ENCODE measurements at regions not wholly inside any gene's neighbourhood (a gene's known extent, or its start where the extent isn't known, plus 50 kb on each side); places are given as distances from the start of the nearest gene placed in this dataset.

DNA sequence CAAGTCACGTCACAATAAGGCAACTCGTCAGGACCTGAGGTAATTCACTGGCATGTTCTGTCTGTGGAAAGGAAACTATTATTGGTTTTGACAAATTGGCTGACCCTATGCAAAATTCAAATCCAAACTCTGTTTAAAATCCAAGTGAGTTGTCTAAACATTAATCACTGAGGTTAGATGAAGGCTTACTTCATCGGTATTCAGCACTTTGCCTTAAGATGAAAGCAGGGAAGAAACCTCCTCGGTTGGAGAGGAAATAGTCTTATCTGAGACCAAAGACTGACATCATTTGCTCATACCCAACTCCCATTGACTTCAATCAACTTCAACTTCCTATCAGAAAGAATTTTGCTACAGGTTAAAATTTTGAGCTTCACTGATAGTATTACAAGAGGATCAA lies 355.1 kb upstream of the MBL2 start:
- peaks cover 2% of the 10 kb centered on the region for H3K27me3 Mint-ChIP-seq (ENCODE audit: insufficient read depth, low read depth)
- H3K9me3 ChIP-seq (ENCODE audit: low read depth), result no peaks in the 10 kb centered on the region
- no peaks in the 10 kb centered on the region for H3F3A ChIP-seq (ENCODE audit: low read depth)
- H3K4me2 ChIP-seq, result no peak overlapping the region
- peaks cover 8% of the 10 kb centered on the region for H3K4me1 Mint-ChIP-seq
- no peaks in the 10 kb centered on the region for H3K4me1 ChIP-seq
- no peak overlapping the region for H3K27ac Mint-ChIP-seq
- H3K9ac ChIP-seq, result no peak overlapping the region
- no peaks in the 10 kb centered on the region for H3K79me2 ChIP-seq (ENCODE audit: low read depth)
- DNase-seq (ENCODE audit: low spot score), result no peak
- no peaks in the 10 kb centered on the region for H3K27me3 ChIP-seq
- no peaks in the 10 kb centered on the region for H3K36me3 ChIP-seq
- no peak overlapping the region for H3K4me3 Mint-ChIP-seq
- no peaks in the 10 kb centered on the region for H3K9me3 Mint-ChIP-seq
- H3K36me3 Mint-ChIP-seq, result no peaks in the 10 kb centered on the region
- H3K27ac ChIP-seq, result no peak overlapping the region
- no peaks in the 10 kb centered on the region for H4K20me1 ChIP-seq (ENCODE audit: low read depth)
- no peak overlapping the region for H2AFZ ChIP-seq (replicated peaks)
- no peak overlapping the region for H3K4me3 ChIP-seq
- TF ChIP-seq EZH2phosphoT487 (IDR thresholded peaks at IDR 0.05), result no peak
- TF ChIP-seq, protein P1, sequence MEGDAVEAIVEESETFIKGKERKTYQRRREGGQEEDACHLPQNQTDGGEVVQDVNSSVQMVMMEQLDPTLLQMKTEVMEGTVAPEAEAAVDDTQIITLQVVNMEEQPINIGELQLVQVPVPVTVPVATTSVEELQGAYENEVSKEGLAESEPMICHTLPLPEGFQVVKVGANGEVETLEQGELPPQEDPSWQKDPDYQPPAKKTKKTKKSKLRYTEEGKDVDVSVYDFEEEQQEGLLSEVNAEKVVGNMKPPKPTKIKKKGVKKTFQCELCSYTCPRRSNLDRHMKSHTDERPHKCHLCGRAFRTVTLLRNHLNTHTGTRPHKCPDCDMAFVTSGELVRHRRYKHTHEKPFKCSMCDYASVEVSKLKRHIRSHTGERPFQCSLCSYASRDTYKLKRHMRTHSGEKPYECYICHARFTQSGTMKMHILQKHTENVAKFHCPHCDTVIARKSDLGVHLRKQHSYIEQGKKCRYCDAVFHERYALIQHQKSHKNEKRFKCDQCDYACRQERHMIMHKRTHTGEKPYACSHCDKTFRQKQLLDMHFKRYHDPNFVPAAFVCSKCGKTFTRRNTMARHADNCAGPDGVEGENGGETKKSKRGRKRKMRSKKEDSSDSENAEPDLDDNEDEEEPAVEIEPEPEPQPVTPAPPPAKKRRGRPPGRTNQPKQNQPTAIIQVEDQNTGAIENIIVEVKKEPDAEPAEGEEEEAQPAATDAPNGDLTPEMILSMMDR (IDR thresholded peaks at IDR 0.05), result no peak
- TF ChIP-seq EZH2 (IDR thresholded peaks at IDR 0.05), result no peak

DNA sequence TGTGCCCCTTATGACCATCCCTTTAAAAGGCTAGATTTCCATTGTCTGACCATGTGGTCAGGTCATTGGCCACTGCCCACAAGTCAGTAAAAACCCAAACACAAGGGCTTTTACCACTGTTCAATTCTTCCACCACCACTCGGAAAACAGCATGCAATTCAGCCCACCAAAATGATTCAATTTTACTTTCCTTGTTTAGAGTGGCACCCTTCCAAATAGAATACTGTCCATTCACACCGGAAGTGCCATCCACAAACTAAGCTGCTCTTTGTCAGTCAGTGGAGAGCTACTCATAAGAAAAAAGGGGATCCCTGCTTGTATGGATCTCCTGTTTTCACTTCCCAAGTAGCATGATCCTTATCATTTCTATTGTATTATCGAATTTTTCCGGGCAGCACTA lies 350.7 kb upstream of the MBL2 start:
- no peak overlapping the region for H3K27ac ChIP-seq
- no peaks in the 10 kb centered on the region for H4K20me1 ChIP-seq (ENCODE audit: low read depth)
- no peaks in the 10 kb centered on the region for H3K27me3 ChIP-seq
- H3K4me1 ChIP-seq, result no peaks in the 10 kb centered on the region
- H3K4me3 ChIP-seq, result no peak overlapping the region
- DNase-seq (ENCODE audit: low spot score), result no peak
- no peaks in the 10 kb centered on the region for H3F3A ChIP-seq (ENCODE audit: low read depth)
- no peak overlapping the region for H3K9ac ChIP-seq
- H2AFZ ChIP-seq (replicated peaks), result no peak overlapping the region
- H3K9me3 Mint-ChIP-seq, result no peaks in the 10 kb centered on the region
- no peaks in the 10 kb centered on the region for H3K79me2 ChIP-seq (ENCODE audit: low read depth)
- H3K27me3 Mint-ChIP-seq (ENCODE audit: insufficient read depth, low read depth), result peaks cover 2% of the 10 kb centered on the region
- no peak for TF ChIP-seq EZH2 (IDR thresholded peaks at IDR 0.05)
- TF ChIP-seq, protein P1 (IDR thresholded peaks at IDR 0.05), result no peak
- no peak for TF ChIP-seq EZH2phosphoT487 (IDR thresholded peaks at IDR 0.05)
- no peaks in the 10 kb centered on the region for H3K36me3 ChIP-seq
- no peaks in the 10 kb centered on the region for H3K9me3 ChIP-seq (ENCODE audit: low read depth)
- no peak overlapping the region for H3K4me3 Mint-ChIP-seq
- no peak overlapping the region for H3K4me2 ChIP-seq
- H3K36me3 Mint-ChIP-seq, result no peaks in the 10 kb centered on the region
- H3K27ac Mint-ChIP-seq, result no peak overlapping the region
- H3K4me1 Mint-ChIP-seq, result peaks cover 8% of the 10 kb centered on the region

DNA sequence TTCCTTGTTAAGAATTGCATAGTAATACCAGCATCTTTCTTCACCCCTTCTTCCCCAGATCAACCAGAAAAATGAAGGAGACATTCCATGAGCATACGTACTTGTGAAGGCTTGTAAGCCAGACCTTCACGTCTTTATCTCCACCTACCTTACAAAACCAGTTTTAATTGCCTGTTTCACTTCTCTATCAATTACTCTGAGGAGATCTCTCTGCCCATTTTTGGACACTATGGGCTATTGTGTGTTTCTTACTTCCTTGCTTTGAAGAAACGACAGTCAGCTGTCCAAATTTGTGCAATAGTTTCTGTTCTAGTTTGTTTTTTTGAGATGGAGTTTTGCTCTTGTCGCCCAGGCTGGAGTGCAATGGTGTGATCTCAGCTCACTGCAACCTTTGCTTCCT lies 349.7 kb upstream of the MBL2 start:
- no peak overlapping the region for H2AFZ ChIP-seq (replicated peaks)
- no peaks in the 10 kb centered on the region for H3K79me2 ChIP-seq (ENCODE audit: low read depth)
- Mint-ChIP-seq H3K4me3 (no peak overlapping the region), H3K9me3 (no peaks in the 10 kb centered on the region), H3K27ac (no peak overlapping the region), H3K27me3 (ENCODE audit: insufficient read depth, low read depth) (peaks cover 2% of the 10 kb centered on the region), H3K36me3 (no peaks in the 10 kb centered on the region), H3K4me1 (peaks cover 8% of the 10 kb centered on the region)
- DNase-seq (ENCODE audit: low spot score), result no peak
- no peaks in the 10 kb centered on the region for H3K4me1 ChIP-seq
- no peaks in the 10 kb centered on the region for H3F3A ChIP-seq (ENCODE audit: low read depth)
- no peaks in the 10 kb centered on the region for H4K20me1 ChIP-seq (ENCODE audit: low read depth)
- H3K9ac ChIP-seq, result no peak overlapping the region
- H3K27ac ChIP-seq, result no peak overlapping the region
- TF ChIP-seq EZH2phosphoT487 (IDR thresholded peaks at IDR 0.05), result no peak
- no peak for TF ChIP-seq EZH2 (IDR thresholded peaks at IDR 0.05)
- TF ChIP-seq, protein P1 (IDR thresholded peaks at IDR 0.05), result no peak
- H3K4me3 ChIP-seq, result no peak overlapping the region
- H3K9me3 ChIP-seq (ENCODE audit: low read depth), result no peaks in the 10 kb centered on the region
- no peaks in the 10 kb centered on the region for H3K36me3 ChIP-seq
- H3K4me2 ChIP-seq, result no peak overlapping the region
- H3K27me3 ChIP-seq, result no peaks in the 10 kb centered on the region

DNA sequence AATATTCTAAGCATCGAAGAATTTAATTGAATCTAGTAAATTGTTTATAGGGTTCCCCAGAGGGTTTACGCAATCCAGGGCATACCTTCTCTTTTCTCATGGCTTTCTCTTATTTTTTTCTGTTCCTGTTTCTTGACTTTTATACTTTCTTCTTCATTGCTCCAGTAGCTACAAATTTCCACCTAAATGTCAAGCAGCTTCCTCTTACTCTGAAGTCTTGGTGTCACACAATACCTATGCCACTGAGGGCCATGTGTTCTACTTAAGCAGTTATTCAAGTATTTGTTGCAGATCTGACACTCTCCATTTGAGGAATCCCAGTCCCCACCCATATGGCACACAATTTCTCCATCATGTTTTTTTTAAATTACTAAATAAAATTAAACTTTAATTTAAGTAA lies 343.1 kb upstream of the MBL2 start:
- Histone ChIP-seq H4K20me1 (ENCODE audit: low read depth) (no peaks in the 10 kb centered on the region), H3K9ac (no peak overlapping the region), H3K27me3 (no peaks in the 10 kb centered on the region), H3F3A (ENCODE audit: low read depth) (no peaks in the 10 kb centered on the region), H3K4me3 (no peak overlapping the region), H3K79me2 (ENCODE audit: low read depth) (no peaks in the 10 kb centered on the region), H3K9me3 (ENCODE audit: low read depth) (no peaks in the 10 kb centered on the region), H2AFZ (replicated peaks) (no peak overlapping the region), H3K36me3 (no peaks in the 10 kb centered on the region), H3K27ac (no peak overlapping the region), H3K4me2 (no peak overlapping the region), H3K4me1 (no peaks in the 10 kb centered on the region)
- H3K4me1 Mint-ChIP-seq, result no peaks in the 10 kb centered on the region
- no peak for DNase-seq (ENCODE audit: low spot score)
- H3K36me3 Mint-ChIP-seq, result no peaks in the 10 kb centered on the region
- H3K4me3 Mint-ChIP-seq, result no peak overlapping the region
- TF ChIP-seq EZH2 (IDR thresholded peaks at IDR 0.05), result no peak
- TF ChIP-seq, protein P1 (IDR thresholded peaks at IDR 0.05), result no peak
- TF ChIP-seq EZH2phosphoT487 (IDR thresholded peaks at IDR 0.05), result no peak
- H3K9me3 Mint-ChIP-seq, result peaks cover under 1% of the 10 kb centered on the region
- H3K27ac Mint-ChIP-seq, result no peak overlapping the region
- no peaks in the 10 kb centered on the region for H3K27me3 Mint-ChIP-seq (ENCODE audit: insufficient read depth, low read depth)
